Panc1 (cell line): ENCODE measurements at regions not wholly inside any gene's neighbourhood (a gene's known extent, or its start where the extent isn't known, plus 50 kb on each side); places are given as distances from the start of the nearest gene placed in this dataset.

ENCODE experiments used
- POLR2AphosphoS5 ChIP-seq: IDR thresholded peaks from 2 replicates; pipeline ENCODE4 v1.6.1; 2012; ENCODE audit warnings: mild to moderate bottlenecking, low read depth, low read length, moderate library complexity
- TF ChIP-seq, protein P1 (sequence below): fragments of 450-650 bp; IDR thresholded peaks from 2 replicates; pipeline ENCODE4 v1.5.1; 2017; ENCODE audit warnings: mild to moderate bottlenecking

DNA sequence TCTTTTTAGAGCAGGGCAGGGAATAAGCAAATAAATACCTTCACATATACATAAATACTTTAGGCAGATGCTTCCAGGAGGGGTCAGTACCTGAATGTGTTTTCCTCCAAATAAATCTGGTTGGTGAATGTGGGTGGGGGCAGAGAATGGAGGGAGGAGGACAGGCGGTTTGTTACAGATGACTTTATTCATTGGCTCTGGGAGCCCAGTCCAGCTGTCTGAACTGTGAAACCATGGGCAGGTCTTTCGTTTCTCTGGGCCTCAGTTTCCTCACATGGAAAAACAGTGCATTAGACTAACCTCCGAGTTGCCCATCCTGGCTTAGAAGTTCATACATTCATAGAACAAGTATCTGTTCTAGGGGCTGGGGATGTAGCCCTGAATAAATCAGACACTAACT, 124.6 kb downstream of the IER5 start:
- TF ChIP-seq, protein P1, sequence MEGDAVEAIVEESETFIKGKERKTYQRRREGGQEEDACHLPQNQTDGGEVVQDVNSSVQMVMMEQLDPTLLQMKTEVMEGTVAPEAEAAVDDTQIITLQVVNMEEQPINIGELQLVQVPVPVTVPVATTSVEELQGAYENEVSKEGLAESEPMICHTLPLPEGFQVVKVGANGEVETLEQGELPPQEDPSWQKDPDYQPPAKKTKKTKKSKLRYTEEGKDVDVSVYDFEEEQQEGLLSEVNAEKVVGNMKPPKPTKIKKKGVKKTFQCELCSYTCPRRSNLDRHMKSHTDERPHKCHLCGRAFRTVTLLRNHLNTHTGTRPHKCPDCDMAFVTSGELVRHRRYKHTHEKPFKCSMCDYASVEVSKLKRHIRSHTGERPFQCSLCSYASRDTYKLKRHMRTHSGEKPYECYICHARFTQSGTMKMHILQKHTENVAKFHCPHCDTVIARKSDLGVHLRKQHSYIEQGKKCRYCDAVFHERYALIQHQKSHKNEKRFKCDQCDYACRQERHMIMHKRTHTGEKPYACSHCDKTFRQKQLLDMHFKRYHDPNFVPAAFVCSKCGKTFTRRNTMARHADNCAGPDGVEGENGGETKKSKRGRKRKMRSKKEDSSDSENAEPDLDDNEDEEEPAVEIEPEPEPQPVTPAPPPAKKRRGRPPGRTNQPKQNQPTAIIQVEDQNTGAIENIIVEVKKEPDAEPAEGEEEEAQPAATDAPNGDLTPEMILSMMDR: no peak
- TF ChIP-seq POLR2AphosphoS5: no peak
